ENCODE measurements at regions not wholly inside any gene's neighbourhood (a gene's known extent, or its start where the extent isn't known, plus 50 kb on each side); places are given as distances from the start of the nearest gene placed in this dataset.

DNA sequence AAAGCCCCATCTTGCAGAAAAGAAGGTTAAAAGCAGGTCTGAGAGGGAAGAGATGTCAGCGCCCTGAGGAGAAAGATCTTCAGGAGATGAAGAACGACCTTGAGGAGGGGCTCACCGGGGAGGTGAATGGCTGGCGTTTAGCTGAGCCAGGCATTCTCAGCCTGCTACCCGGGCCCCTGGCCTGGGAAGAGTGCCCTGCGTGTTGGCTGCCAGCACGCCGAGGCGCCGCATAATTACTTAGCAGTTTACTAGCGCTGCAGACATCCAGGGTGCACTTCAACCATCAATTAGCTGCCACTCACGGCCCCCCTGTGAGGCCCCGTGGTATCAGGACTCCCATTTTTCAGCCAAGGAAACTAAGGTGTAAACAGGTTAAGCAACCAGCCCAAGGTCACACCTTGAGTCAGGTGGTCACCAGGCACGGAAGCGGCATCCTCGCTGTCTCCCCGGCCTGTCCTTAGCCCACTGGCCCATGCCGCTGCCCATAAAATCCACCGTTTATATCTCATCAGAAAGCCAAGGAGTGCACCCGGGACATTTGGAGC, 551.9 kb downstream of the BNC2 start:
- Histone ChIP-seq H3K4me1 (ENCODE audit: insufficient read depth, low read length) (no peaks in the 10 kb centered on the region), H4K8ac (replicated peaks; ENCODE audit: insufficient read length, low read depth, low read length) (no peak overlapping the region), H3K4me2 (ENCODE audit: insufficient read depth, insufficient read length, low read length) (no peak overlapping the region), H2AK5ac (ENCODE audit: insufficient read length, low read length) (no peak overlapping the region), H3K79me1 (ENCODE audit: insufficient read depth, low read depth, low read length, poor library complexity, severe bottlenecking) (no peaks in the 10 kb centered on the region), H4K91ac (ENCODE audit: insufficient read length, low read depth, low read length) (no peak overlapping the region), H2BK5ac (ENCODE audit: insufficient read length, low read length) (no peak overlapping the region), H3K23me2 (ENCODE audit: insufficient read length, low read depth, low read length, poor library complexity, severe bottlenecking) (no peaks in the 10 kb centered on the region), H2AFZ (ENCODE audit: low read length) (no peak overlapping the region), H3K56ac (ENCODE audit: insufficient read length, low read depth, low read length) (no peak overlapping the region), H2BK120ac (ENCODE audit: low read depth, low read length, poor library complexity, severe bottlenecking) (no peak overlapping the region), H2BK12ac (ENCODE audit: insufficient read length, low read depth, low read length) (no peak overlapping the region), H3K27ac (ENCODE audit: insufficient read length, low read depth, low read length) (no peak overlapping the region), H4K20me1 (ENCODE audit: control insufficient read depth, insufficient read depth, insufficient read length) (no peaks in the 10 kb centered on the region), H3T11ph (ENCODE audit: low read length) (no peak overlapping the region), H4K5ac (ENCODE audit: insufficient read length, low read depth, low read length) (no peak overlapping the region), H2BK20ac (ENCODE audit: low read depth, low read length, poor library complexity, severe bottlenecking) (no peak overlapping the region), H2BK15ac (ENCODE audit: low read depth, low read length) (no peak overlapping the region), H3K23ac (ENCODE audit: insufficient read length, low read depth, low read length) (no peak overlapping the region), H3K9me3 (ENCODE audit: control insufficient read depth, low read depth, low read length) (no peaks in the 10 kb centered on the region), H3K14ac (ENCODE audit: insufficient read depth, low read length) (no peak overlapping the region), H3K4ac (ENCODE audit: low read depth, low read length) (no peak overlapping the region), H3K79me2 (ENCODE audit: insufficient read depth, low read length) (no peaks in the 10 kb centered on the region), H3K27me3 (ENCODE audit: insufficient read depth, low read length) (no peaks in the 10 kb centered on the region), H3K18ac (ENCODE audit: insufficient read length, low read depth, low read length) (no peak overlapping the region), H3K9ac (ENCODE audit: extremely low read depth, insufficient read length, low read length) (no peak overlapping the region)
- Mint-ChIP-seq H3K27me3 (ENCODE audit: low read depth) (no peaks in the 10 kb centered on the region; the same call in 1 of the 2 replicates), H3K4me3 (no peak overlapping the region), H3K9me3 (peaks cover 0 to 2% of the 10 kb centered on the region in 2 experiments; a peak in 2 of 5 replicates), H3K27ac (no peak overlapping the region), H3K36me3 (ENCODE audit: insufficient read depth in 1 of 3, low read depth in 3 of 3) (peaks cover 0 to 2% (median 0%) of the 10 kb centered on the region in 3 experiments; a peak in 2 of 7 replicates), H3K4me1 (peaks cover 0 to 11% of the 10 kb centered on the region in 2 experiments; a peak in 2 of 4 replicates)
- TF ChIP-seq, protein P1, sequence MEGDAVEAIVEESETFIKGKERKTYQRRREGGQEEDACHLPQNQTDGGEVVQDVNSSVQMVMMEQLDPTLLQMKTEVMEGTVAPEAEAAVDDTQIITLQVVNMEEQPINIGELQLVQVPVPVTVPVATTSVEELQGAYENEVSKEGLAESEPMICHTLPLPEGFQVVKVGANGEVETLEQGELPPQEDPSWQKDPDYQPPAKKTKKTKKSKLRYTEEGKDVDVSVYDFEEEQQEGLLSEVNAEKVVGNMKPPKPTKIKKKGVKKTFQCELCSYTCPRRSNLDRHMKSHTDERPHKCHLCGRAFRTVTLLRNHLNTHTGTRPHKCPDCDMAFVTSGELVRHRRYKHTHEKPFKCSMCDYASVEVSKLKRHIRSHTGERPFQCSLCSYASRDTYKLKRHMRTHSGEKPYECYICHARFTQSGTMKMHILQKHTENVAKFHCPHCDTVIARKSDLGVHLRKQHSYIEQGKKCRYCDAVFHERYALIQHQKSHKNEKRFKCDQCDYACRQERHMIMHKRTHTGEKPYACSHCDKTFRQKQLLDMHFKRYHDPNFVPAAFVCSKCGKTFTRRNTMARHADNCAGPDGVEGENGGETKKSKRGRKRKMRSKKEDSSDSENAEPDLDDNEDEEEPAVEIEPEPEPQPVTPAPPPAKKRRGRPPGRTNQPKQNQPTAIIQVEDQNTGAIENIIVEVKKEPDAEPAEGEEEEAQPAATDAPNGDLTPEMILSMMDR (conservative IDR thresholded peaks at IDR 0.05), result no peak
- WGBS (ENCODE audit: extremely low coverage, insufficient read length, low lambda C conversion rate), result no CpG with 5 or more reads among the region's 20 CpGs
- peak; percentile 10 for DNase-seq
